Fibroblast of skin of scalp (primary cell): ENCODE measurements at regions not wholly inside any gene's neighbourhood (a gene's known extent, or its start where the extent isn't known, plus 50 kb on each side); places are given as distances from the start of the nearest gene placed in this dataset.
"Not testable (repeated sequence)": the region's sequence is repeated elsewhere in the genome, so short reads cannot be mapped to it uniquely, and the experiment has no call there.

ENCODE experiments used
- DNase-seq: peaks from one replicate; pipeline ENCODE4 v3.0.0-alpha.2; 2013

GRCh38 chr18:30142248-30142647, 900.3 kb downstream of the DSC3 start:
- no peak for DNase-seq

- not testable (repeated sequence) for DNase-seq
Measured at GRCh38 chr18:30141506-30141905, 901.0 kb downstream of the DSC3 start.

- no peak for DNase-seq
Measured at GRCh38 chr18:30139631-30140287, 902.8 kb downstream of the DSC3 start.

- DNase-seq, result no peak
Measured at GRCh38 chr18:30135938-30136337, 906.6 kb downstream of the DSC3 start.

- no peak for DNase-seq
Measured at GRCh38 chr18:30134020-30134419, 908.5 kb downstream of the DSC3 start.

GRCh38 chr18:30132959-30133358, 909.6 kb downstream of the DSC3 start:
- DNase-seq, result no peak

- no peak for DNase-seq
Measured at GRCh38 chr18:30121397-30121796, 921.1 kb downstream of the DSC3 start.

- DNase-seq, result no peak
Measured at GRCh38 chr18:30113454-30113853, 929.1 kb downstream of the DSC3 start.

- DNase-seq, result peak; percentile 17
Measured at GRCh38 chr18:30106356-30106755, 936.2 kb downstream of the DSC3 start.

GRCh38 chr18:30103881-30104280, 938.7 kb downstream of the DSC3 start:
- no peak for DNase-seq

GRCh38 chr18:30096796-30097195, 945.7 kb downstream of the DSC3 start:
- no peak for DNase-seq

GRCh38 chr18:30094556-30094955, 948.0 kb downstream of the DSC3 start:
- DNase-seq, result peak; percentile 33

- DNase-seq, result no peak
Measured at GRCh38 chr18:30093376-30093775, 949.2 kb downstream of the DSC3 start.

- DNase-seq, result peak; percentile 39
Measured at GRCh38 chr18:30088238-30089015, 954.1 kb downstream of the DSC3 start.

GRCh38 chr18:30086351-30086750, 956.2 kb downstream of the DSC3 start:
- DNase-seq, result no peak

GRCh38 chr18:30081122-30081521, 961.4 kb downstream of the DSC3 start:
- no peak for DNase-seq

- DNase-seq, result no peak
Measured at GRCh38 chr18:30072609-30073385, 969.7 kb downstream of the DSC3 start.

- DNase-seq, result no peak
Measured at GRCh38 chr18:30066288-30066687, 976.3 kb downstream of the DSC3 start.

- DNase-seq, result no peak
Measured at GRCh38 chr18:30057398-30057797, 985.1 kb downstream of the DSC3 start.

GRCh38 chr18:30056528-30056927, 986.0 kb downstream of the DSC3 start:
- no peak for DNase-seq

- no peak for DNase-seq
Measured at GRCh38 chr18:30044496-30044895, 998.0 kb downstream of the DSC3 start.

- DNase-seq, result no peak
Measured at GRCh38 chr18:30039201-30039600, 1003.3 kb downstream of the DSC3 start.

- DNase-seq, result no peak
Measured at GRCh38 chr18:30034818-30035217, 1007.7 kb downstream of the DSC3 start.
